IMR-90 (cell line): ENCODE measurements at regions not wholly inside any gene's neighbourhood (a gene's known extent, or its start where the extent isn't known, plus 50 kb on each side); places are given as distances from the start of the nearest gene placed in this dataset.

Experiments used
- ATAC-seq: fragments of 200-7000 bp; cut with Tn5 transposase; 2 replicates; pipeline ENCODE4 v1.9.1; 2020; ENCODE audit warnings: low read depth, mild to moderate bottlenecking, moderate library complexity
- BruUV-seq: library from RNA; stranded (reverse); fragments of 400-500 nt; replicated peaks from 2 replicates; lab custom pipeline; 2021; lab: Mats Ljungman, UMichigan
- CTCF ChIA-PET: fragments of 300-600 bp; formaldehyde crosslinking; extraction: SDS; loops from one replicate; lab custom pipeline; 2021; ENCODE audit warnings: antibody characterized with exemption; lab: Yijun Ruan, JAX
- POLR2A ChIA-PET: fragments of 300-600 bp; sonication (Branson Sonifier 250); formaldehyde crosslinking; loops from one replicate; lab custom pipeline; 2022; ENCODE audit warnings: antibody characterized with exemption; ENCODE audit not compliant: unreplicated experiment; lab: Charles Lee
- DNase-seq: peaks from one replicate; pipeline ENCODE4 v3.0.0; 2013
- H2AFZ ChIP-seq: replicated peaks from 2 replicates; pipeline ENCODE3; 2013; ENCODE audit warnings: low read length, mild to moderate bottlenecking; ENCODE audit not compliant: poor library complexity
- H2AK5ac ChIP-seq: 2 replicates; pipeline ENCODE4 v1.6.1; 2013; ENCODE audit warnings: low read depth, low read length, inconsistent platforms
- H2AK9ac ChIP-seq: replicated peaks from 2 replicates; pipeline ENCODE3; 2013; ENCODE audit warnings: mild to moderate bottlenecking, low read depth, low read length, moderate library complexity; ENCODE audit not compliant: poor library complexity
- H2BK120ac ChIP-seq: 2 replicates; pipeline ENCODE4 v1.6.1; 2013; ENCODE audit warnings: low read depth, low read length, inconsistent platforms
- H2BK15ac ChIP-seq: 3 replicates; pipeline ENCODE4 v1.6.1; 2013; ENCODE audit warnings: low read depth, low read length, inconsistent platforms
- H2BK20ac ChIP-seq: 2 replicates; pipeline ENCODE4 v1.6.1; 2013; ENCODE audit warnings: low read depth, mild to moderate bottlenecking, inconsistent platforms, low read length, moderate library complexity
- H2BK5ac ChIP-seq: 2 replicates; pipeline ENCODE4 v1.6.1; 2013; ENCODE audit warnings: mild to moderate bottlenecking, low read depth, low read length, inconsistent platforms; ENCODE audit not compliant: poor library complexity, severe bottlenecking
- H3K14ac ChIP-seq: replicated peaks from 2 replicates; pipeline ENCODE4 v1.6.1; 2013; ENCODE audit warnings: low read depth, low read length, inconsistent platforms
- H3K18ac ChIP-seq: 2 replicates; pipeline ENCODE4 v1.6.1; 2013; ENCODE audit warnings: low read depth, low read length, control low read depth
- H3K23ac ChIP-seq: 2 replicates; pipeline ENCODE4 v1.6.1; 2013; ENCODE audit warnings: low read depth, low read length, inconsistent platforms
- H3K27ac ChIP-seq: 2 replicates; pipeline ENCODE4 v1.5.1; 2013; ENCODE audit warnings: mild to moderate bottlenecking, control low read depth, low read length; ENCODE audit not compliant: insufficient read depth
- H3K27me3 ChIP-seq: 2 replicates; pipeline ENCODE4 v1.6.1; 2013; ENCODE audit warnings: low read length; ENCODE audit not compliant: control insufficient read depth, insufficient read depth
- H3K36me3 ChIP-seq: 2 replicates; pipeline ENCODE4 v1.6.1; 2013; ENCODE audit warnings: low read length, mixed read lengths; ENCODE audit not compliant: control insufficient read depth, insufficient read depth
- H3K4ac ChIP-seq: 2 replicates; pipeline ENCODE4 v1.6.1; 2013; ENCODE audit warnings: low read depth, low read length, inconsistent platforms
- H3K4me1 ChIP-seq: 2 replicates; pipeline ENCODE4 v1.6.1; 2013; ENCODE audit warnings: low read length, mixed read lengths; ENCODE audit not compliant: control insufficient read depth, insufficient read depth
- H3K4me2 ChIP-seq: 2 replicates; pipeline ENCODE4 v1.6.1; 2013; ENCODE audit warnings: low read depth, mild to moderate bottlenecking, control low read depth, low read length, moderate library complexity
- H3K4me3 ChIP-seq: 2 replicates; pipeline ENCODE4 v1.5.1; 2013; ENCODE audit warnings: low read depth, mild to moderate bottlenecking, control low read depth, low read length, moderate library complexity; ENCODE audit not compliant: insufficient read depth
- H3K56ac ChIP-seq: 2 replicates; pipeline ENCODE4 v1.6.1; 2013; ENCODE audit warnings: low read length, inconsistent platforms; ENCODE audit not compliant: insufficient read depth; ENCODE audit errors: extremely low read depth
- H3K79me1 ChIP-seq, 2 experiments: 2 replicates each; pipeline ENCODE4 v1.6.1; 2013; ENCODE audit warnings: low read length in 2 of 2, inconsistent platforms in 1 of 2, low read depth in 1 of 2
- H3K9ac ChIP-seq: 2 replicates; pipeline ENCODE4 v1.6.1; 2013; ENCODE audit warnings: low read depth, low read length, control low read depth
- H3K9me1 ChIP-seq: 2 replicates; pipeline ENCODE4 v1.6.1; 2013; ENCODE audit warnings: low read length, inconsistent platforms; ENCODE audit not compliant: insufficient read depth
- H3K9me3 ChIP-seq: 2 replicates; pipeline ENCODE4 v1.6.1; 2013; ENCODE audit warnings: low read length; ENCODE audit not compliant: control insufficient read depth, insufficient read depth
- H4K20me1 ChIP-seq: 2 replicates; pipeline ENCODE4 v1.6.1; 2013; ENCODE audit warnings: low read length, inconsistent platforms; ENCODE audit not compliant: insufficient read depth
- H4K5ac ChIP-seq: 2 replicates; pipeline ENCODE4 v1.6.1; 2013; ENCODE audit warnings: mild to moderate bottlenecking, low read depth, low read length, control low read depth
- H4K8ac ChIP-seq, 2 experiments: 2 replicates each; pipeline ENCODE4 v1.6.1; 2013; ENCODE audit warnings: low read depth in 2 of 2, low read length in 2 of 2, control low read depth in 1 of 2, inconsistent platforms in 1 of 2
- H4K91ac ChIP-seq: 2 replicates; pipeline ENCODE4 v1.6.1; 2013; ENCODE audit warnings: low read depth, low read length, inconsistent platforms; ENCODE audit not compliant: insufficient read depth
- BHLHE40 ChIP-seq: fragments of 150-350 bp; IDR thresholded peaks from 2 replicates; pipeline ENCODE4 v1.6.1; 2016; ENCODE audit warnings: mild to moderate bottlenecking, low read depth, low read length
- CEBPB ChIP-seq: IDR thresholded peaks from 2 replicates; pipeline ENCODE4 v1.6.1; 2012; ENCODE audit warnings: low read depth, low read length, improper control_type of control experiment
- CHD1 ChIP-seq: IDR thresholded peaks from 2 replicates; pipeline ENCODE4 v1.6.1; 2012; ENCODE audit warnings: low read depth, low read length, improper control_type of control experiment
- ELK1 ChIP-seq: fragments of 150-350 bp; IDR thresholded peaks from 2 replicates; pipeline ENCODE4 v1.6.1; 2016; ENCODE audit warnings: low read depth, mild to moderate bottlenecking, low read length, moderate library complexity, borderline replicate concordance
- FOS ChIP-seq: fragments of 150-350 bp; IDR thresholded peaks from 2 replicates; pipeline ENCODE4 v1.6.1; 2016; ENCODE audit warnings: low read depth, low read length
- MAFK ChIP-seq: IDR thresholded peaks from 2 replicates; pipeline ENCODE4 v1.6.1; 2012; ENCODE audit warnings: low read depth, low read length, improper control_type of control experiment
- MAZ ChIP-seq: IDR thresholded peaks from 2 replicates; pipeline ENCODE4 v1.6.1; 2012; ENCODE audit warnings: low read depth, mild to moderate bottlenecking, low read length, improper control_type of control experiment, moderate library complexity, borderline replicate concordance
- MXI1 ChIP-seq: IDR thresholded peaks from 2 replicates; pipeline ENCODE4 v1.6.1; 2012; ENCODE audit warnings: low read depth, mild to moderate bottlenecking, low read length, moderate library complexity, borderline replicate concordance
- NFE2L2 ChIP-seq: fragments of 150-350 bp; IDR thresholded peaks from 2 replicates; pipeline ENCODE4 v1.6.1; 2016; ENCODE audit warnings: low read depth, mild to moderate bottlenecking, low read length
- POLR2A ChIP-seq: IDR thresholded peaks from 2 replicates; pipeline ENCODE4 v1.6.1; 2012; ENCODE audit warnings: mild to moderate bottlenecking, low read depth, low read length
- RAD21 ChIP-seq: IDR thresholded peaks from 2 replicates; pipeline ENCODE4 v1.6.1; 2012; ENCODE audit warnings: low read length, improper control_type of control experiment
- RCOR1 ChIP-seq: IDR thresholded peaks from 2 replicates; pipeline ENCODE4 v1.6.1; 2012; ENCODE audit warnings: mild to moderate bottlenecking, low read length, improper control_type of control experiment; ENCODE audit not compliant: insufficient replicate concordance
- RFX5 ChIP-seq: IDR thresholded peaks from 2 replicates; pipeline ENCODE4 v1.8.0; 2012; ENCODE audit warnings: low read depth, mild to moderate bottlenecking, low read length, moderate library complexity
- SMC3 ChIP-seq: fragments of 150-350 bp; IDR thresholded peaks from 2 replicates; pipeline ENCODE4 v1.6.1; 2016; ENCODE audit warnings: low read depth, mild to moderate bottlenecking, antibody characterized with exemption, low read length, moderate library complexity
- WGBS, 2 experiments: methylation state at CpG; one replicate each; pipeline versions ENCODE4 v1.1.5 to v1.1.7; 2013; ENCODE audit warnings: missing lambda C conversion rate in 2 of 2; ENCODE audit not compliant: insufficient read length in 1 of 2; ENCODE audit errors: extremely low coverage in 2 of 2; 5-methylcytosine and 5-hydroxymethylcytosine counted together
- dilution Hi-C: fragments of 300-500 bp; cut with HindIII; formaldehyde crosslinking; loops from one replicate; pipeline ENCODE4 v1.14.3; 2018; ENCODE audit warnings: low sequenced_read_pairs; ENCODE audit not compliant: unreplicated experiment
- in situ Hi-C: fragments of 300-500 bp; cut with MboI; formaldehyde crosslinking; loops from 3 replicates; pipeline ENCODE4 v1.14.3; 2019; ENCODE audit warnings: low sequenced_read_pairs, inconsistent platforms, mixed read lengths
- intact Hi-C: fragments of 100-400 bp; cut with micrococcal nuclease; formaldehyde crosslinking; loops from 2 replicates; pipeline ENCODE4 v1.10.0; 2022
- TF ChIP-seq, protein P1 (sequence below): fragments of 150-350 bp; IDR thresholded peaks from 2 replicates; pipeline ENCODE4 v1.6.1; 2017; ENCODE audit warnings: mild to moderate bottlenecking, antibody characterized with exemption, low read length, low read depth
- TF ChIP-seq, protein P2 (sequence below): conservative IDR thresholded peaks from 2 replicates; pipeline ENCODE4 v1.5.1; 2012; ENCODE audit warnings: mild to moderate bottlenecking, low read depth, low read length, improper control_type of control experiment

GRCh38 chr7:1384113-1384415, 75.2 kb downstream of the MICALL2 start:
- ATAC-seq, result no peak
- no peak overlapping the region for H2BK5ac ChIP-seq
- CTCF ChIA-PET, result no interaction called here
- POLR2A ChIA-PET, result no interaction called here
- H2BK20ac ChIP-seq, result no peak overlapping the region
- no peak for DNase-seq
- dilution Hi-C loops (no loop called here), intact Hi-C loops (no loop called here), in situ Hi-C loops (no loop called here)
- H3K4me2 ChIP-seq, result no peak overlapping the region
- H4K5ac ChIP-seq, result no peak overlapping the region
- no peak overlapping the region for H3K27ac ChIP-seq
- H3K18ac ChIP-seq, result no peak overlapping the region
- H3K56ac ChIP-seq, result no peak overlapping the region
- H3K4ac ChIP-seq, result no peak overlapping the region
- no peak overlapping the region for H2BK120ac ChIP-seq
- no peaks in the 10 kb centered on the region for H3K79me1 ChIP-seq
- no peak overlapping the region for H2AK5ac ChIP-seq
- H3K14ac ChIP-seq, result no peak overlapping the region
- peaks cover 65% of the 10 kb centered on the region for H3K27me3 ChIP-seq
- H3K23ac ChIP-seq, result no peak overlapping the region
- H4K20me1 ChIP-seq, result no peaks in the 10 kb centered on the region
- H3K9me3 ChIP-seq, result no peaks in the 10 kb centered on the region
- H3K4me1 ChIP-seq, result no peaks in the 10 kb centered on the region
- H2BK15ac ChIP-seq, result no peak overlapping the region
- H3K36me3 ChIP-seq, result no peaks in the 10 kb centered on the region
- no peaks in the 10 kb centered on the region for H3K9me1 ChIP-seq
- no peak overlapping the region for H3K4me3 ChIP-seq
- BruUV-seq, result no TSS peak
- H3K9ac ChIP-seq, result no peak overlapping the region
- H2AFZ ChIP-seq, result no peak overlapping the region
- 53% methylated on average over 7 of the region's 21 CpGs; no CpG with 5 or more reads in 1 of the 2 experiments for WGBS, 2 experiments
- H2AK9ac ChIP-seq, result no peak overlapping the region
- TF ChIP-seq ELK1 (no peak), POLR2A (no peak), MAZ (no peak), FOS (no peak), BHLHE40 (no peak), NFE2L2 (no peak), CHD1 (no peak), RCOR1 (no peak), RFX5 (no peak), CEBPB (no peak), MAFK (no peak), SMC3 (no peak), MXI1 (no peak), RAD21 (no peak)
- TF ChIP-seq, protein P1, sequence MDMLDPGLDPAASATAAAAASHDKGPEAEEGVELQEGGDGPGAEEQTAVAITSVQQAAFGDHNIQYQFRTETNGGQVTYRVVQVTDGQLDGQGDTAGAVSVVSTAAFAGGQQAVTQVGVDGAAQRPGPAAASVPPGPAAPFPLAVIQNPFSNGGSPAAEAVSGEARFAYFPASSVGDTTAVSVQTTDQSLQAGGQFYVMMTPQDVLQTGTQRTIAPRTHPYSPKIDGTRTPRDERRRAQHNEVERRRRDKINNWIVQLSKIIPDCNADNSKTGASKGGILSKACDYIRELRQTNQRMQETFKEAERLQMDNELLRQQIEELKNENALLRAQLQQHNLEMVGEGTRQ, result no peak
- TF ChIP-seq, protein P2, sequence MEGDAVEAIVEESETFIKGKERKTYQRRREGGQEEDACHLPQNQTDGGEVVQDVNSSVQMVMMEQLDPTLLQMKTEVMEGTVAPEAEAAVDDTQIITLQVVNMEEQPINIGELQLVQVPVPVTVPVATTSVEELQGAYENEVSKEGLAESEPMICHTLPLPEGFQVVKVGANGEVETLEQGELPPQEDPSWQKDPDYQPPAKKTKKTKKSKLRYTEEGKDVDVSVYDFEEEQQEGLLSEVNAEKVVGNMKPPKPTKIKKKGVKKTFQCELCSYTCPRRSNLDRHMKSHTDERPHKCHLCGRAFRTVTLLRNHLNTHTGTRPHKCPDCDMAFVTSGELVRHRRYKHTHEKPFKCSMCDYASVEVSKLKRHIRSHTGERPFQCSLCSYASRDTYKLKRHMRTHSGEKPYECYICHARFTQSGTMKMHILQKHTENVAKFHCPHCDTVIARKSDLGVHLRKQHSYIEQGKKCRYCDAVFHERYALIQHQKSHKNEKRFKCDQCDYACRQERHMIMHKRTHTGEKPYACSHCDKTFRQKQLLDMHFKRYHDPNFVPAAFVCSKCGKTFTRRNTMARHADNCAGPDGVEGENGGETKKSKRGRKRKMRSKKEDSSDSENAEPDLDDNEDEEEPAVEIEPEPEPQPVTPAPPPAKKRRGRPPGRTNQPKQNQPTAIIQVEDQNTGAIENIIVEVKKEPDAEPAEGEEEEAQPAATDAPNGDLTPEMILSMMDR, result no peak
- no peak overlapping the region for H4K8ac ChIP-seq
- H4K91ac ChIP-seq, result no peak overlapping the region
